ENCODE measurements at regions not wholly inside any gene's neighbourhood (a gene's known extent, or its start where the extent isn't known, plus 50 kb on each side); places are given as distances from the start of the nearest gene placed in this dataset.

DNA sequence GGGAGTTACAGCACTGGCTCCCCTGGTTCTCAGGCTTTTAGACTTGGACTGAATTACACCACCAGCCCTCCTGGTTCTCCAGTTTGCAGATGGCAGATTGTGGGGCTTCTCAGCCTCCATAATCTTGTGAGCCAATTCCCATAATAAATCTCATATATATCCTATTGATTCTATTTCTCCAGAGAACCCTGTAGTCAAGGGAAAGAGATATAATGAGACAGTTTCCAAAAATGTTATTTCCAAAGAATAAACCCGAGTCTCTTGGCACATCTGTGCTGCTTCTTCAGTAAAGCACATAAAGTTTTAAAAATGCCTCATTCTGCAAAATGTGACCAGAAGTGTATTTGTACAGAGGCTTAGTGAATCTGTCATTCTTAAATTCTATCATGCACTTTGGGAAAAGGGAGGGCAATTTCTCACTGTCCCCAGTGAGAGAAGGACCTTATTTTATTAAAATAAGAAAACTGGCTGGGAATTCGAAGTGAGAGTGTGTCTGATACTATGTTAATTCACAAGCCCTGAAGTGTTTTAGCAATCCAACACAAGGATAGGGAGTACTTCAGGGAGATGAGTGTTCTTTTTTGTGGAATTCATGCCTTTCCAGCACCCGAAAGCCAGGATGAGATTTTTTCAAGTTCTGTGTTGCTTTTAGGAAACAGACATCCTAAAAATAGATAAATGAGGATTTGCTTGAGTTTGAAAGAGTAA lies 282.4 kb upstream of the CHAC2 start:
- intact Hi-C loops (cut with DNase I; ENCODE audit: low total_unique reads) (no loop called here), in situ Hi-C loops (cut with MboI; ENCODE audit: low sequenced_read_pairs in 4 of 4) (no loop called here)
- H3K36me3 ChIP-seq = no peaks in the 10 kb centered on the region
- TF ChIP-seq, protein P1, sequence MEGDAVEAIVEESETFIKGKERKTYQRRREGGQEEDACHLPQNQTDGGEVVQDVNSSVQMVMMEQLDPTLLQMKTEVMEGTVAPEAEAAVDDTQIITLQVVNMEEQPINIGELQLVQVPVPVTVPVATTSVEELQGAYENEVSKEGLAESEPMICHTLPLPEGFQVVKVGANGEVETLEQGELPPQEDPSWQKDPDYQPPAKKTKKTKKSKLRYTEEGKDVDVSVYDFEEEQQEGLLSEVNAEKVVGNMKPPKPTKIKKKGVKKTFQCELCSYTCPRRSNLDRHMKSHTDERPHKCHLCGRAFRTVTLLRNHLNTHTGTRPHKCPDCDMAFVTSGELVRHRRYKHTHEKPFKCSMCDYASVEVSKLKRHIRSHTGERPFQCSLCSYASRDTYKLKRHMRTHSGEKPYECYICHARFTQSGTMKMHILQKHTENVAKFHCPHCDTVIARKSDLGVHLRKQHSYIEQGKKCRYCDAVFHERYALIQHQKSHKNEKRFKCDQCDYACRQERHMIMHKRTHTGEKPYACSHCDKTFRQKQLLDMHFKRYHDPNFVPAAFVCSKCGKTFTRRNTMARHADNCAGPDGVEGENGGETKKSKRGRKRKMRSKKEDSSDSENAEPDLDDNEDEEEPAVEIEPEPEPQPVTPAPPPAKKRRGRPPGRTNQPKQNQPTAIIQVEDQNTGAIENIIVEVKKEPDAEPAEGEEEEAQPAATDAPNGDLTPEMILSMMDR (IDR thresholded peaks at IDR 0.05 in 4 of 5, conservative IDR thresholded peaks at IDR 0.05 in 1 of 5) = no peak
- TF ChIP-seq POLR2A (IDR thresholded peaks at IDR 0.05) = no peak
- no peak overlapping the region for H3K4me3 ChIP-seq
- H3K9me3 ChIP-seq = no peaks in the 10 kb centered on the region
- no peak overlapping the region for H3K27ac ChIP-seq
- no peak for DNase-seq
- H3K27me3 ChIP-seq = no peaks in the 10 kb centered on the region
- no peak for ATAC-seq
- no peaks in the 10 kb centered on the region for H3K4me1 ChIP-seq

DNA sequence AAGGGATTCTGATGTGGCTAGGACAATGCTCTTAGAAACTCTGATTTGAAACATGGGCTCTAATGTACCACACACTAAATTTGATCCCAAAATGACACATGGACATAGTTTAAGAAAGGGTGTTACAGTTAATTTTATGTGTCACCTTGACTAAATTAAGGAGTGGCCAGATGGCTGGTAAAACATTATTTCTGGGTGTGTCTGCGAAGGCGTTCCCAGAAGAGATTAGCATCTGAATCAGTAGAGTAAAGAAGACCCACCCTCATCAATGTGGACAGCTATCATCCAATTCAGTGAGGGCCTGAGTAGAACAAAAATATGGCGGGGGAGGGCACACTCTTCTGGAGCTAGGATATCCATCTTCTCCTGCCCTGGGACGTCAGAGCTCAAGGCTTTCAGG lies 283.1 kb upstream of the CHAC2 start:
- intact Hi-C loops (cut with DNase I; ENCODE audit: low total_unique reads) (no loop called here), in situ Hi-C loops (cut with MboI; ENCODE audit: low sequenced_read_pairs in 4 of 4) (no loop called here)
- ATAC-seq = no peak
- no peak for TF ChIP-seq POLR2A (IDR thresholded peaks at IDR 0.05)
- TF ChIP-seq, protein P1 (IDR thresholded peaks at IDR 0.05 in 4 of 5, conservative IDR thresholded peaks at IDR 0.05 in 1 of 5) = no peak
- no peaks in the 10 kb centered on the region for H3K36me3 ChIP-seq
- DNase-seq = no peak
- no peaks in the 10 kb centered on the region for H3K27me3 ChIP-seq
- no peak overlapping the region for H3K4me3 ChIP-seq
- no peaks in the 10 kb centered on the region for H3K9me3 ChIP-seq
- no peak overlapping the region for H3K27ac ChIP-seq
- H3K4me1 ChIP-seq = no peaks in the 10 kb centered on the region

DNA sequence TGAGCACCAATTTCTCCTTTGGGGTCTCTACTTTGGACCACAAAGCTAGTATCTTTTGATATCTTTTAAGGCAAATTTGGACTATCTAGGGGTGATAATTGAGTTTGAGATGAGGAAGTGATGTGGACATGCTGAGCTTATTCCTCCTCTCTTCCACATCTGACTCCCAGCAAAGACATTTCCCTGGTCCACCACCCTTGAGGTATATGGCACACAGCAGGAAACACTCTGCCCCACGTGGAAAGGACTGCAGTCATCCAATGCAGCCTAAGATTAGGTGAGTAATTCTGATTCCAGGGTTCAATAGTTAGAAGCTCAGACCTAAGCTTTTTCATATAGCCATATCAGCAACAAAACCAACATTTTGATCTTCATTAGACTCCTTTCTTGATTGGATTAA lies 290.1 kb upstream of the CHAC2 start:
- no peak overlapping the region for H3K4me3 ChIP-seq
- intact Hi-C loops (cut with DNase I; ENCODE audit: low total_unique reads) = no loop called here
- DNase-seq = no peak
- H3K27ac ChIP-seq = no peak overlapping the region
- H3K36me3 ChIP-seq = no peaks in the 10 kb centered on the region
- in situ Hi-C loops (cut with MboI; ENCODE audit: low sequenced_read_pairs in 4 of 4) = no loop called here
- no peaks in the 10 kb centered on the region for H3K27me3 ChIP-seq
- H3K9me3 ChIP-seq = no peaks in the 10 kb centered on the region
- ATAC-seq = no peak
- H3K4me1 ChIP-seq = no peaks in the 10 kb centered on the region
- TF ChIP-seq POLR2A (IDR thresholded peaks at IDR 0.05) = no peak
- TF ChIP-seq, protein P1 (IDR thresholded peaks at IDR 0.05 in 4 of 5, conservative IDR thresholded peaks at IDR 0.05 in 1 of 5) = no peak

DNA sequence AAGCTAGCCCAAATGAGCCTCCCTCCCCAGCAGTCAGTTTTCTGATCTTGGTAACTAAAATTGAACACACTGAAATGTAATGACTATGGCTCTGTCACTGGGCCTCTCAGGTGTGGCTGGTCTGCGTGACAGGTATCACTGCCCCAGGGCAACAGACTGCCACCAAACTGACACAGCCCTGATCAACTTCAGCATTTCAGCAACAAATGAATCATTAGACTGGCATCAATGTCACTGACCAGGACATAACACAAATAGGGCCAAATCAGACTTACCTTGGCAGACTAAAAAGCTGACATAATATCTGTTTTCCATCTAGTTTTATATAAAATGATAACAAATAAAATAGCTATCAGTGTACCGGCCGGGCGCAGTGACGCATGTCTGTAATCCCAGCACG lies 290.8 kb upstream of the CHAC2 start:
- no peak for ATAC-seq
- H3K27me3 ChIP-seq = no peaks in the 10 kb centered on the region
- no peaks in the 10 kb centered on the region for H3K9me3 ChIP-seq
- H3K4me1 ChIP-seq = no peaks in the 10 kb centered on the region
- no peak for DNase-seq
- no peak for TF ChIP-seq POLR2A (IDR thresholded peaks at IDR 0.05)
- TF ChIP-seq, protein P1 (IDR thresholded peaks at IDR 0.05 in 4 of 5, conservative IDR thresholded peaks at IDR 0.05 in 1 of 5) = no peak
- intact Hi-C loops (cut with DNase I; ENCODE audit: low total_unique reads) = no loop called here
- no peaks in the 10 kb centered on the region for H3K36me3 ChIP-seq
- H3K27ac ChIP-seq = no peak overlapping the region
- in situ Hi-C loops (cut with MboI; ENCODE audit: low sequenced_read_pairs in 4 of 4) = no loop called here
- H3K4me3 ChIP-seq = no peak overlapping the region

DNA sequence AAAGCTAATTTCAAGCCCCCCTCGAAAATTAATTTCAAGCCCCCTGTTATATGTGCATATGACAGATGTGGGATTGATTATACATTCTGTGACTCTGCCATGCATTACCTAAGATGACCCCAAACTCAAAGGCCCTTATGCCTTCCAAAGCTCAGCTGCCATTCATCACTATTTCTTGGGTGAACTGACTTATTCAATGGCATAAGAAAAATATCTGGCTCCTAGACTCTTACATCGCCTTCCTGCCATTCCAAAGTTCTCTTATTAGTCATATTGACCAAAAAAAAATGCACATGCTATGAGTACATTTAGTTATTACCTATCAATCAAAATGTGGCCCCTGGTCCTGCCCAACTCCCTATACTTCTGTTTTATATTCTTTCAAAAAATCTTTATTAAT lies 291.8 kb upstream of the CHAC2 start:
- H3K36me3 ChIP-seq = no peaks in the 10 kb centered on the region
- DNase-seq (no peak), ATAC-seq (no peak)
- in situ Hi-C loops (cut with MboI; ENCODE audit: low sequenced_read_pairs in 4 of 4) = no loop called here
- H3K4me3 ChIP-seq = no peak overlapping the region
- H3K27ac ChIP-seq = no peak overlapping the region
- no peaks in the 10 kb centered on the region for H3K9me3 ChIP-seq
- H3K4me1 ChIP-seq = no peaks in the 10 kb centered on the region
- H3K27me3 ChIP-seq = no peaks in the 10 kb centered on the region
- TF ChIP-seq POLR2A (IDR thresholded peaks at IDR 0.05) = no peak
- TF ChIP-seq, protein P1 (IDR thresholded peaks at IDR 0.05 in 4 of 5, conservative IDR thresholded peaks at IDR 0.05 in 1 of 5) = no peak
- intact Hi-C loops (cut with DNase I; ENCODE audit: low total_unique reads) = no loop called here

Measured in gastrocnemius medialis (tissue), 4 donors.